GM21515 (cell line): ENCODE measurements at regions not wholly inside any gene's neighbourhood (a gene's known extent, or its start where the extent isn't known, plus 50 kb on each side); places are given as distances from the start of the nearest gene placed in this dataset.

Source experiments
- ATAC-seq: cut with Tn5 transposase; IDR thresholded peaks from one replicate; pipeline ENCODE4 v1.9.1; 2021; ENCODE audit not compliant: unreplicated experiment

DNA sequence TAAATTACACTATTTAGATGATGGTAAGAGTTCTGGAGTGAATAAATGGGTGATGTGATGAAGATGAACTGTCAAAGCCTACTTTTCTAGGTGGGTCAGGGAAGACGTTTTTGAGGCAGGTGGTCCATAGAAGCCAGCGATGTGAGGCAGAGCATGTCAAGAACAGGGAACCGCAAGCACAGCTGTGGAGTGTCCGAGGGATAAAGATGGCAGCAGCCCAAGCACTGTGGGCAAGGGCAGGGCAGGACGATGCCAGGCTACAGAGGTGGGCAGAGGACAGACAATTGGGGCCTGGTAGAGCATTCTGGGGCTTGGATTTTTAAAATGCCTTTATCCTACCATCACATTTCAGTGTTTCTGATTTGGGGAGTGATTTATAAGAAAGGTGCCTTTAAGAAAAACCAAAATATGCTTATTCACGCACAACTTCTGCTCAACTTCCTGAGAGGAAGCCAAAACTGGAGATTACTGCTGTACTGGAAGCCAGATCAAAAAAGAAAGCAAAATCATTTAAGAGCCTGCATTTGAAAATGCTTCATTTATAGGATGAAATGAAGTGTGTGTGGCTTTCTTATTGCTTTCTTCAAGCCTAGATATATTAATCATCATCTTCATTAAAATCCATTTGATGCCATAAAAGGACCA, 119.0 kb upstream of the WDR17 start:
- ATAC-seq, result no peak

DNA sequence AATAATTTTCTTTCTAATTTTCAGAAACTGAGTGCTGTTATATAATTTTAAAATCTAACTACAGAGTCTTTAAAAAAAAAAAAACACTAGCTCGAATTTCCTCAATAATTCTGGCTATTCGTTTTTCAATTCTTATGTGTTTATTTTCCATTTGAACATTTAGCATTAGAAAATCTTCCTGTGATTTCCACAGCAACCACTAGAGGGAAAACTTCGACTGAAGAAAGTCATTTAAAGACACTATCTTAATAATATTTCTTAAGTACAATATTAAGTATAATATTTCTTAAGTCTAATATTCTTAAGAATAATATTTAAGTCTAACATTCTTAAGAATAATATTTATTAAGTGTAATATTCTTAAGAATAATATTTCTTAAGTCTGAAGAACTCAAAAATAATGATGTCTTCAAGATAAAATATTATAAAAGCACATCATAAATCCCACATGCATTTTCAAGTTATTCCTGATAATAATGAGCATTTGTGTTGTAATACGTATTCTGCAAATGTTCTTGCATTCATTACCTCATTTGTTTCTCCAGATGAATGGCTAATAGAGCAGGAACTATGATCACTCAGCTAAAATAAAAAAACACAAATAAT, 118.4 kb upstream of the WDR17 start:
- no peak for ATAC-seq

DNA sequence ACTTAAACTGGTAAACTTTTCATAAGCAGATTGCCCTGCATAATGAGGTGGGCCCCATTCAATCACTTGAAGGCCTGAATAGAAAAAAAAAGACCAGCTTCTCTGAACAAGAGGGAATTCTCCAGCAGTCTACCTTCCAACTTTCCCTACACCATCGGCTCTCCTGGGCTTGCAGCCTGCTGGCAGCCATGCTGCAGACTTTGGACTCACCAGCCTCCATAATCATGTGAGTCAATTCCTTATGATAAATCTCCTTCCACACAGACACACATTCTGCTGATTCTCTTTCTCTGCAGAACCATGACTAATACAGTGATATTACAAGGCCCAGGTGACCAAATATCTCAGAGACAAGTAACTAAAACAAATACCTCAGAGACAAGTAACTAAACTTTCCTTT, 113.8 kb upstream of the WDR17 start:
- ATAC-seq, result no peak

DNA sequence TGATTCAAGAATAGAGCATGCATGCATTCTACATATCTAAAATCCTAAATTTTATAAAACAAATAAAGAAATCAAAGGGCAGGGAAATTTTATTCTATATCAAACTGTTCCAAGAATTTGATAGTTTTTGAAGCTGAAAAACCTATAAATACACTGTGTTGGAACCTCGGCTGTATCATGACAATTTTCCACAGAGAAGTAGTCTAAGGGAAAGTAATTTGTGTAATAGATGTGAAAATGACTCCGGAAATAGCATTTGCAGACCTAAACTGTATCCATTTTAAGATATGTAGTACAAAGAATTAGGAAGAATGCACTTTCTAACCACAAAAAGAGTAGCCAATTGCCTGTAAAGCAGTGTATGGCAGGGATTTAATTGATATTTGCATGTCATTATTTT, 112.5 kb upstream of the WDR17 start:
- ATAC-seq, result no peak

DNA sequence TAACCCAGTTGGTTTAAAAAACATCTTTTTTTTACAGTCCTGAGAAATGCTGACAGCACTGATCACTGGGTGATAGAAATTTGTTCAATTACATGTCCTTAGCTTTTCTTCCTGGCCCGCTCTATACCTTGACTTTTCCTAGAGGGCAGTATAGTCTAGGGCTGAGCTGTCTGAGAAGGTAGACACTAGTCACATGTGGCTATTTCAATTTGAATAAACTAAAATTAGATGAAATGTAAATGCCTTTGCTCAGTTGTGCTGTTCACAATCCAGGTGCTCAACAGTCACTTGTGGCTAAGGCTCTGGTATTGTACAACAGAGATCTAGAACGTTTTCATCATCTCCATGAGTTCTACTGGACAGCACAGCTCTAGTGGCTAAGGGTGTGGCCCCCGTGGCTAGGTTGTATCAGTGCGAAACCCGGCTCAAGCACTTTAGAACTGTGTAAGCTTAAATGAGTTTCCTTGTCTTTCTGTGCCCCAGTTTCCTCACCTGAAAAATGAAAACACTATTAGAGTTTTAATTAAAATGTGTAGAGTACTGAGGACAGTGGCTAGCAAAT, 111.6 kb upstream of the WDR17 start:
- peak; percentile 88 for ATAC-seq

DNA sequence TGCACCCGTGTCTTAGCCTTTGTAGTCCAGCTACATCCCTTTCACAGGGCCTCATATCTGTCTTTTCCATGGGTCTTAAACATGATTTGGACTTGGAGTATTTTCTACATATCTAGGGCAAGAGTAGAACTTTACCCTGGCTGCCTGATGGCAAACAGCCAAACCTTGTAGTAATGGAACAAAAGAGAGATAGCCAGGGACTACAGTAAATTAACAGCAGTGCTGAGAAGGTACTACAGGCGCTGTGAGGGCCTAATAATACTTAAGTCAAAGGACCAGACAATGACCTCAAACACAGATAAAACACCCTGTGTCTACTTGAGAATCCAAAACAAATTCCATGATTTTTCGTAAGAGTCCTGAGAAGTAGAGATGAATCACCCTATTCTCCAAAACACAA, 111.0 kb upstream of the WDR17 start:
- no peak for ATAC-seq

DNA sequence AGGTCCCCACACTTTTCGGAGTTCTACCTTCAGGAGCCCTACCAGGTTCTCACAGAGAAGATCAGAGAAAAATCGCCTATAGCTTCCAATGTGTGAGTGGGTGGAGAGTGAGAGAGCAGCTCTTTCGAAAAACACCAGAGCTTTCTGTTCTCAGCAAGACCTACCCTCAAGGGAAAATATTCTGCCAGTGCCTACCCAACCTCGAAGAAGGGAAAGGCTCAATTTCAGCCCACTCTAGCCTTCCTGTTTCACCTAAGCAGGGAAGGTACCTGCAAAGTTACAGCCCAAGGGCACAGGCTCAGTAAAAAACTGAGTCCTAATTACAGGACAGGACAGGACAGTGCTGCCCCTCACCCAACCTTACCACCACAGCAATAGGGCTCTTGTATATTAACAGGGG, 104.0 kb upstream of the WDR17 start:
- peak; percentile 89 for ATAC-seq

DNA sequence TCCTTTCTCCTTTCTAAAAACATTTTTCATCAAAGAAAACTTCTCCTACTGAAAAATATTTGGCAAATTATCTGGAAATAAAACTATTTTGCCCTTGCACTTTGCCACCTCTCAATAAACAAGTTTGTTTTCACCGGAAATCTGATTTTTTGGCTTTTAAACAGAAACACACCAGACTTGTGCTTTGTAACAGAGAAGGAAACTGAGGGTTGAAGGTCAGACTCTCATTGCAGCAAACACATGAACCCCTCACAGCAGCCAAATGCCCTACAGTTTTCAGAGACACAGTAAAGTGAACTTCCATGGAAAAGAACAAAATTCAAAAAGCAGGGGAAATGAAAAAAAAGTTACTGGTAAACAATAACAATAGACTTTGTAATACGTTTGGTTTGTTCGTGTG, 95.6 kb upstream of the WDR17 start:
- ATAC-seq, result no peak

DNA sequence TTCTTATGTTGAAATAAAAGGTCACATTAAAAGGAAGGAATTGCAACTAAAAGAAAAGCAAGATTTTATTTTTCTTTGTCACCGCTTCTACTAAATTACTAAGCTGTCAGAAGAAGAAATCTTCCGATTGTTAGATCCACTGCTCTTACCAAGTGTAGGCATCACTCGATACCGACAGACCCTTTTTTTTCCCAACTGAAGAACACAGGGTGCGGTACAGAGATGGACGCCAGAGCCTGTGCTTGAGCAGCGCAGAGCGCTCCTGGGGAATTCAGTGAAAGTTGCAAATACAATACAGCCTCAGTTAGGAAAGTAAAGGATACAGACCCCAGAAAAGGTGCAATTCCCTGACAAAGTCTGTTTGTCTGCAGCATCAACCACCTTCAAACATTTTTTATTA, 94.9 kb upstream of the WDR17 start:
- ATAC-seq, result no peak

DNA sequence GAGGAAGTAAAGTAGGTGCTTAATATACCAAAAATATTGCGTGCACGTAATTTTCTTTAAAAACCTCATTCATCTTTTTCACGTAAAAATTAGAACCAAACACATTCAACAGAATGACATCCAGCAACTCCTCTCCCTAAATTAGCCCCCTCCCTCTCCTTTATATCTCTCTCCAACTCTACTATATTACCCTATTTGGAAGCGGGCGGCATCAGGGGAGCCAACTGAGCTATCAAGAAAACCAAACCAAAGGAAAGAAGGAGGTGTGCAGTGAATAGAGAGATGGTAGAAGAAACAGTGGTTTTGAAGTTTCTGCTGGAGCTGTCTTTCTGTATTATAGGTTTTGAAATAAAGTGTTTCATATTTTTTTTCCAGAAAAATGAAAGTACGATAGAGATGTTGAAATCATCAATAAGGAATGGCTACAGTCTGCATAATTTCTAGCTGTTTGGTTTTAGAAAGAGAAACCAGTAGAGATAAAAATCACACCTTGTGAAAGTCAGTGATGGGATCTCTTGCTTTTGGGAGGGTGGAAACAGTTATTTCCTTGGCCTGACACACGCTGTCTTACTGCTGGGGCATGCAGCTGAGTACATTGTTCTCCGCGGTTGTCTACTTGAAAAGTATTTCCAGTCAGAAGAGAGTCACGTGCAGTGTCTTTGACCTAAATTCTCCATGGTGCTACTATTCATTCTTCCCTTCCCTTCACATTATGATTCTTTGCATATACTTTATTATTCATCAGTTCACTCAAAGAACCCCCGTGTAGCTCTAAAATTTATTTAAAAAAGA, 94.1 kb upstream of the WDR17 start:
- no peak for ATAC-seq

DNA sequence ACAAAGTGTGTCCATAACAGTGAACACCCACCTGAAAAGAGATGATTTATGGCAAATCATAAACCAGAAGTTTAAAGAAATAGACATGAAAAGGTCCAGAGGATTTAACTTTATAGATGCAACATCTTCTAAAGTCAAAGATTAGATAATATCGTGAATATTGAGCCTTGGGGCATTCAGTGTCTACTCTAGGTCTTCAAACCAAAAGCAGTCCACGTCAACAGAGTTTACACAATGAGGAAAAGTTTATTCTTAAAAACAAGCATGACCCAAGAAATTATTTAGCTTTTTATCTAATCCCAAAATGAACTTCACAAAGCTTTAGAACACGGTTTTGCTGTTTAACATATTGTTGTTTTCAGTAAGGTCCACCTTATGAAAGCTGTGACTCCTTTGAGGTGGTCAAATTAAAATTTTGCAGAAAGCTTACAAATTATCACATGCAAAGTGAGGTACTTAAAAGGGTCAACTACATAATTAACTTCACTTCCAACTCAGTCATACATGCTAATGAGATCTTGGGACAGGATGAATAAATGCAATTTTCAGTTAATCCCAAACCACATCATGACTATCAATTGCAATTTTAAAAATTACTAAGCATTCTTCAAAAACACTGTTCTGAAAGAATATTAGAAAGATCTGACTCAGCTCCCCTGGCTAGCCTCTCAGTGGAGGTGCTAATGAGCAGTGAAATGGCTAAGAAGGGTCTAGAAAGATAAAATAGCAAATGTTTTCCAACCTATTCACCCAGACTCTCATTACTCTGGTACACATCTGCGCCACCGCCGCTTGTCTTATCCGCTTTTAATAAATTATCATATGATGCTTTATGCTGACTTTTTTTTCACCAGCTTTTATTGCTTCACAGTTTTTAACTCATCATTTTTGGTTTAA, 92.4 kb upstream of the WDR17 start:
- no peak for ATAC-seq

DNA sequence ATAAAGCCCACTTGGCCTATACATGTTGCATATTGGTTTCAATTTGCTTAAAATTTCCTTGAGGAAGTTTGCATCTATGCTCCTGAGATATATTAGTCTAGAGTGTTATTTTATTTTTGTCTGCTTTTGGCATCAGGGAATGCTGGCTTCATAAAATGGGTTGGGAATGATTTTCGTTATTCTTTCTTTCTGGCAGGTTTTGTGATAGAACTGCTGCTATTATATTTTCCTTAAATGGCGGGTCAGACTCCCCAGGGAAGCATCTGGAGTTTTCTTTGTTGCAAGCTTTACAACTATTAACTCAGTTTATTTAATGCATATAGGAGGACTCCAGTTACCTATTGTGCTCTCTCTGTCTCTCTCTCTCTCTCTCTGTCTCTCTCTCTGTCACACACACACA, 82.0 kb upstream of the WDR17 start:
- no peak for ATAC-seq

DNA sequence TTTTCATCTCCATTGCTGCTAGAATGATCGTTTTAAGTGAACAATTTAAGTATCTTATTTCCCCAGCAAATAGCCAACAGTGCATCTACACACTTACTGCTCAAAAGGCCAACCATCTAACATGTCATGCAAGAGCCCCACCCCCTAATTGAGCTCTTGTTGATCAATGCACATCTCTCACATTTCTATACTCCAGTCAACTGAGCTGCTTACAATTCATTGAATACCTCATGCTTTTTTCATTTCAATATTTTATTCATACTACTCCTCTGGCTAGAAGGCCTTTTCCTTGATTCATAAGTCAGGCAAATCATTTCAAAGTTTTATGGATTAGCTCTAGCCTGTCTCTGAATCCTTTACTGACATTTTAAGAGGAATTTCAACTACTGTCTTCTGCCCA, 79.0 kb upstream of the WDR17 start:
- no peak for ATAC-seq

DNA sequence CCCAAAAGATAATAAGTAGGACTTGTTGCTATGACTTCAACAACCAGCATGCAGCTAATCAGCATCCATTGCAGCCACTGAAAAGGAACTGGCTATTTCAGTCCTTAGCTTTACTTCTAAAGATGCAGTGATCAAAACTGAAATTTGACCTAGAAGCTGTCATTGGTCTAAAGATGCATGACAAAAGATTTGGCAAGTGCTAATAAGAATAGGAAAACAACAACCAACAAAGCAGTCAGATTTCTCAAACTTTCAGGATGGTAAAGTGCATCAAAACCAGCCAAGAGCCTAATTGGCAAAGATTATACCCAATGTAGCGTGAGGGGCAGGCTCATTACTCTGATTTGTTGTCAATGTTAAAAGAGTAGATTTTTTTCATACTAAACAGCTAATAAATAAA, 77.1 kb upstream of the WDR17 start:
- no peak for ATAC-seq

DNA sequence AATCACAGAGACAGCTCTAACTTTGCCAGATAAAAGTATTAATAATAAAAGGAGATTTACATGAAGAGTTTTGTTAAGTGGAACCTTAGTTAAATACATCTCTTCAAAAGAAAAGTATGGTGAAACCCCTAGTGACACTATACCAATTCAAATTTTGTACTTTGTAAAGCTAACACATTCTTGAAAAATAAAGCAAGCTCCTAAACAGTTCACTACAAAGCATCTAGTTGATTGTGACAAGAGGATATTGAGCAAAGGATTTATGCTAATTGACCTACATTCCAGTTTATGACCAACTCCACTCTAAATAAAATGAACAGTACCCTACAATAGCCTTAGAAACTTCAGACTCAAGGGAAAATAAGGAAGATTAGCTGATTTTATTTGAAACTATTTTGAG, 69.4 kb upstream of the WDR17 start:
- no peak for ATAC-seq

DNA sequence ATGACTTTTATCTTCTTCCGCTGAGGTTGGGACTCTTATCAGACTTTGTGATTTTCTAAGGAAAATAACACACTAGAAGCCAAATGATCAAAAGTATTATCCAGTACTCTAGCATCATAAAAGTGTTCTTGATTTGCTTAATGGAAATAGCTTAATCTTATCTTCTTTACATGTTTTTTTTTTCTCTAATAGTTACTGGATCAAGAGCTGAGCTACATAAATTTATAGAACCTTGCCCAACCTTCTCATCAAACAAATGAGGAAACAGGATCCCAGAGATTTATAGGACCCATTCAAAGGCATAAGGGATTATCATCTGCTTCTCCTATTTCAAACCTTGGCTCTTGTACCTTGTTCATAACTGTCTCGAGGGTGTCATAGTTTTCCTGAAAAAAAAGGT, 68.3 kb upstream of the WDR17 start:
- no peak for ATAC-seq

DNA sequence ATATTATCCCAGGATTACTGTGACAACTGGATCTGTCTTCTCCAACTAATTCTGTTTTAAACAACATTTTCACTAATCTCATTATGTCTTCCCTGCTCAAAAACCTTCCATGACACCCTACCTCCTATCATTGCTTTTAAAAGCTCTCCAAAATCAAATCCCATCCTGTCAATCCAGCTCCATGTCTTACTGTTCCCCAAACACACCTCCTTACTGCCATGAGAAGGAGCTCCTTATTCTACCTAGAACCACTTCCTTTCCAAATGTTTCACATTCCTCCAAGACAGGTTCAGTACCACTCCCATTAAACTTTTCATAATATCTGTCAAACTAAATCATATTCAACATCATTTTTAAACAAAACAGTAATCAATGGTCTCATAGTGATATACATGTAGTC, 66.9 kb upstream of the WDR17 start:
- no peak for ATAC-seq

DNA sequence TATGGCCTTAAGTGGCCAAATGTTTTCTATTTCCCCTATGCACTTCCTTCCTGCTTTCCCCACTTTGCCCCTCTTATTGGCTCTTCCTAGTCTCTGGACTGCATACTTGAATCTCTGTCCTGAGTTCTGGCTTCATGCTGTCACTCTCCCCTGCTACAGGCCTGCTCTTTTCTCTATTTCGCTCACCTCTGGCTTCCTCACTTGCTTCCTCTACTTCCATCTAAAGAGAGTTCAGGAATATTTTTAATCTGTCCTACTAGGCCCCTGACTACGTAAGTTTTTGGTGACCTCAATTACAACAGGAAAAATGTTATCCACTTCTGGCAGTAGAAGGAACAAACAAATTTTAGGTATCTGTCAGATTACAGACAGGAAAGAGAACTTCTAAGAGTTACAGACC, 65.7 kb upstream of the WDR17 start:
- no peak for ATAC-seq

DNA sequence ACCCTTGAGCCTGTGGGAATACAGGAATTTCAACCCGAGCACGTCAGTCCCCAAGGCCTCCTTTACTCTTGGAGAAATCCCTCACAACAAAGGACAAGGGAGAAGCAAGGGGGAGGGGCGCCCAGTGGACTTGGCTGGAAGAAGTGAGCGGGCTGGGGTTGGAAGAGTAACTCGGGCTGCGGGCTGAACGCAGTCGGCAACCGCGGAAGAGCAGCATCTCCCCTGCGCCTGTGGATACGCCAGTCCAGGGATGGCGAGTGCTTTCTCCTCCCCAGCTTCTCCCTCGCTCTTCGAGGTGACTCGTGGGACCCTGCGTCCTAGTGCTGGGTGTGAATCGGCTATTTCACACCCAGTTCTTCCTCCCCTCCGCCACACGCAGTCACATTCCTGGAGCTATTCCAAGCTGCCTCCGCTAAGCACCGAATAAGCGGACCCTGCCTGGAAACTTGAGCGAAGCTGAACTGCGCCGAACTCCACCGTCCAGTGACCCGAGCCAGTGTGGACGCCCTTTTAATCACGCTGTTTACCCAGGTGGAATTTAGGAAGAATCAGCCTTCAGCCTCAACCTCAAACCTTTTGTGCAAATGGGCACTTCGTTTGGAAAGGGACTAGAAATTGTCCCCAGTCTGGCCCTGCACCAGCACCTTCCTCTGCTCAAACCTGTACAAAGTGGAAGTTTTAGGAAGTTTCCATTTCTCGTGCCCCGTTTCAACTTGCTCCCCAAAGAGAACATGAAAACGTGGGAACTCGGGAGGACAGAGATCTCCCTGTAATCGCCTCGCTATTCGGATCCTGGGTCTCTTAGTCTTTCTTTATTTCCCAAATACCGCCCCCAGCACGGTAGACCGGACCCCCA, 64.3 kb upstream of the WDR17 start:
- no peak for ATAC-seq

DNA sequence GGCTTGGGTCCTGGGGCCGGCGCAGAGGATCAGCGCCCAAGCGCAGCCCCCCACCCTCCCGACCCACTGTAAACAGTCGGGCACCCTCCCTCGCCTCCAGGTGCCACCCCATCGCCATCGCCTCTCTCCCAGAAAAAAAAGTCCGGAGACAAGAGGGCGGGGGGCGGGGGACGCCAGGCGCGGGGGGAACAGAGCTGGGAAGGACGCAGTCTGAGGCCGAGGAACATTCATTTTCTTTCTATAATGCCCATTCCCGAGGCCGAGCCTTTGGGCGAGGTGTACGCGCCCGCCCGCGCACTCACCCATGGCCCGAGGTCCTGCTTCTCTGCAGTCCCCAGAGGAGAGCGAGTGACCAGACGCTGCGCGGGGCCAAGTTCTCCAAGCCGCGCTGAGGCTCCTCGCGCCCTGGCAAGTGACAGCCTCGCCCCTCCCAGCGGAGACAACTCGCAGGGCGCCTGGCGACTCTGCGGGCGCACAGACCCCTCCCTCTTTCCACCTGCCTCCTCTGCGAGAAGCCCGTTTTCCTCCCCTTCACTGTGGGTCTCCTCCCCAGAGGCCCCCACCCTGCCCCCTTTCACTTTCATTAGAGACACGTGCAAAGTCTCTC, 63.5 kb upstream of the WDR17 start:
- peak; percentile 72 for ATAC-seq
